MM.1S (cell line): ENCODE measurements at regions not wholly inside any gene's neighbourhood (a gene's known extent, or its start where the extent isn't known, plus 50 kb on each side); places are given as distances from the start of the nearest gene placed in this dataset.

Experiments used
- DNase-seq: peaks from one replicate; pipeline ENCODE4 v3.0.0-alpha.2; 2015
- H2AFZ ChIP-seq: fragments of 300-600 bp; sonication (generic); 2 replicates; pipeline ENCODE4 v1.6.0; 2016; ENCODE audit warnings: antibody characterized with exemption, low read length
- H3F3A ChIP-seq: fragments of 300-600 bp; sonication (generic); 2 replicates; pipeline ENCODE4 v1.6.1; 2016; ENCODE audit warnings: mild to moderate bottlenecking, antibody characterized with exemption, low read length, moderate library complexity, mixed read lengths; ENCODE audit not compliant: insufficient read depth
- H3K27ac ChIP-seq: fragments of 300-600 bp; sonication (generic); 2 replicates; pipeline ENCODE4 v1.5.1; 2016; ENCODE audit warnings: mild to moderate bottlenecking, low read length
- H3K27me3 ChIP-seq: fragments of 300-600 bp; sonication (generic); replicated peaks from 2 replicates; pipeline ENCODE4 v1.6.0; 2016; ENCODE audit warnings: low read length; ENCODE audit not compliant: insufficient read depth
- H3K36me3 ChIP-seq: fragments of 300-600 bp; sonication (generic); replicated peaks from 2 replicates; pipeline ENCODE4 v1.6.1; 2016; ENCODE audit warnings: mild to moderate bottlenecking, low read length, mixed read lengths; ENCODE audit not compliant: insufficient read depth
- H3K4me1 ChIP-seq: fragments of 300-600 bp; sonication (generic); 2 replicates; pipeline ENCODE4 v1.6.1; 2016; ENCODE audit warnings: low read length, mixed read lengths
- H3K4me2 ChIP-seq: fragments of 300-600 bp; sonication (generic); 2 replicates; pipeline ENCODE4 v1.6.0; 2016; ENCODE audit warnings: low read depth, low read length
- H3K4me3 ChIP-seq: fragments of 300-600 bp; sonication (generic); 2 replicates; pipeline ENCODE4 v1.5.1; 2016; ENCODE audit warnings: low read length, mixed read lengths
- H3K79me2 ChIP-seq: fragments of 300-600 bp; sonication (generic); 2 replicates; pipeline ENCODE4 v1.6.1; 2016; ENCODE audit warnings: mixed run types, low read length, mixed read lengths
- H3K9ac ChIP-seq: fragments of 300-600 bp; sonication (generic); 2 replicates; pipeline ENCODE4 v1.6.1; 2016; ENCODE audit warnings: low read length, mixed read lengths
- H3K9me2 ChIP-seq: fragments of 300-600 bp; sonication (generic); replicated peaks from 2 replicates; pipeline ENCODE4 v1.6.1; 2016; ENCODE audit warnings: mild to moderate bottlenecking, low read length, mixed read lengths; ENCODE audit not compliant: insufficient read depth
- H3K9me3 ChIP-seq: fragments of 300-600 bp; sonication (generic); replicated peaks from 2 replicates; pipeline ENCODE4 v1.6.1; 2016; ENCODE audit warnings: mild to moderate bottlenecking, low read length, mixed read lengths; ENCODE audit not compliant: insufficient read depth
- H4K20me1 ChIP-seq: fragments of 300-600 bp; sonication (generic); 2 replicates; pipeline ENCODE4 v1.6.1; 2016; ENCODE audit warnings: mild to moderate bottlenecking, low read length, moderate library complexity, mixed read lengths; ENCODE audit not compliant: insufficient read depth
- EZH2 ChIP-seq: fragments of 300-600 bp; sonication (generic); optimal IDR thresholded peaks from 2 replicates; pipeline ENCODE3; 2017; ENCODE audit warnings: low read depth, mild to moderate bottlenecking, antibody characterized with exemption, low read length, mixed read lengths
- EZH2phosphoT487 ChIP-seq: fragments of 300-600 bp; sonication (generic); IDR thresholded peaks from 2 replicates; pipeline ENCODE4 v1.6.1; 2018; ENCODE audit warnings: antibody characterized with exemption, low read length
- TF ChIP-seq, protein P1 (sequence below): fragments of 300-600 bp; sonication (generic); IDR thresholded peaks from 2 replicates; pipeline ENCODE4 v1.5.1; 2016; ENCODE audit warnings: antibody characterized with exemption, low read length, mixed read lengths

GRCh38 chr2:126795656-126796055 lies 103.0 kb upstream of the TEX51 start:
- no peak for TF ChIP-seq EZH2
- TF ChIP-seq, protein P1, sequence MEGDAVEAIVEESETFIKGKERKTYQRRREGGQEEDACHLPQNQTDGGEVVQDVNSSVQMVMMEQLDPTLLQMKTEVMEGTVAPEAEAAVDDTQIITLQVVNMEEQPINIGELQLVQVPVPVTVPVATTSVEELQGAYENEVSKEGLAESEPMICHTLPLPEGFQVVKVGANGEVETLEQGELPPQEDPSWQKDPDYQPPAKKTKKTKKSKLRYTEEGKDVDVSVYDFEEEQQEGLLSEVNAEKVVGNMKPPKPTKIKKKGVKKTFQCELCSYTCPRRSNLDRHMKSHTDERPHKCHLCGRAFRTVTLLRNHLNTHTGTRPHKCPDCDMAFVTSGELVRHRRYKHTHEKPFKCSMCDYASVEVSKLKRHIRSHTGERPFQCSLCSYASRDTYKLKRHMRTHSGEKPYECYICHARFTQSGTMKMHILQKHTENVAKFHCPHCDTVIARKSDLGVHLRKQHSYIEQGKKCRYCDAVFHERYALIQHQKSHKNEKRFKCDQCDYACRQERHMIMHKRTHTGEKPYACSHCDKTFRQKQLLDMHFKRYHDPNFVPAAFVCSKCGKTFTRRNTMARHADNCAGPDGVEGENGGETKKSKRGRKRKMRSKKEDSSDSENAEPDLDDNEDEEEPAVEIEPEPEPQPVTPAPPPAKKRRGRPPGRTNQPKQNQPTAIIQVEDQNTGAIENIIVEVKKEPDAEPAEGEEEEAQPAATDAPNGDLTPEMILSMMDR = no peak
- no peak for TF ChIP-seq EZH2phosphoT487
- H4K20me1 ChIP-seq = no peaks in the 10 kb centered on the region
- H3K27ac ChIP-seq = no peak overlapping the region
- no peaks in the 10 kb centered on the region for H3K36me3 ChIP-seq
- H3K9me2 ChIP-seq = no peaks in the 10 kb centered on the region
- no peak overlapping the region for H3K4me2 ChIP-seq
- no peaks in the 10 kb centered on the region for H3F3A ChIP-seq
- DNase-seq = no peak
- no peaks in the 10 kb centered on the region for H3K79me2 ChIP-seq
- H3K4me1 ChIP-seq = no peaks in the 10 kb centered on the region
- H3K9ac ChIP-seq = no peak overlapping the region
- no peaks in the 10 kb centered on the region for H3K9me3 ChIP-seq
- H2AFZ ChIP-seq = no peak overlapping the region
- H3K4me3 ChIP-seq = no peak overlapping the region
- H3K27me3 ChIP-seq = no peaks in the 10 kb centered on the region

DNA sequence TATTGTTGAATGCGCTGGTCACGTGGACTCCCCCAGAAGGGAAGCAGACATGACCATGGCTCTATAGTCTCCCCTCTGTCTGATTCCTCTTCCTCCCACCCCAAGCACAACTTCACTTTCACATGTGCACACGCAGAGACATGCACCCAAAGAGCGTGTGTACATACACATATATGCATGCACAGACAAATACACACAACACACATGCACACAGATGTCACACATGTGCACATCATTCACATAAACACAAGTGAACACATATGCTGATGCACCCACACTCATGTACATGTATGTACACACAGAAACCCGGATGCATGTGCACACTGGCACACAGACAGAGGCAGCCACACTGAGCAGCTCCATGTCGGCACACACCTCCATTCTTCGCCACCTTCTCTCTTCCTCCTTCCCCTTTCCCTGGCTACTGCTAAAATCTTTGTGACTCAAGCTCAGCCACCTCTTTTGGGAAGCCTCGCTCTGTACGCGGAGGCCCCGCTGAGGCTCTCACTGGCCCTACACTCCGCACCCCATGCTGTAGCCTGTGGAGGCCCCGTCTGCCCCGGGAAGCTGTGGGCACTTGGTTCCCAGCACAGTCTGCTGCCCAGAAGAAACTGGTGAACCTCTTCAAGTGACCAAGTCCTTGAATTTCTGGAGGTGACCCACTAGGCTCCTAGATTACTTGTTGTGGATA lies 101.6 kb upstream of the TEX51 start:
- Histone ChIP-seq H3K4me3 (no peak overlapping the region), H3K27me3 (no peaks in the 10 kb centered on the region), H3K79me2 (no peaks in the 10 kb centered on the region), H3K4me1 (no peaks in the 10 kb centered on the region), H3F3A (no peaks in the 10 kb centered on the region), H3K9me2 (no peaks in the 10 kb centered on the region), H3K4me2 (no peak overlapping the region), H4K20me1 (no peaks in the 10 kb centered on the region), H3K27ac (no peak overlapping the region), H3K36me3 (no peaks in the 10 kb centered on the region), H2AFZ (no peak overlapping the region), H3K9me3 (no peaks in the 10 kb centered on the region), H3K9ac (no peak overlapping the region)
- TF ChIP-seq, protein P1 = no peak
- TF ChIP-seq EZH2phosphoT487 = no peak
- no peak for TF ChIP-seq EZH2
- no peak for DNase-seq

DNA sequence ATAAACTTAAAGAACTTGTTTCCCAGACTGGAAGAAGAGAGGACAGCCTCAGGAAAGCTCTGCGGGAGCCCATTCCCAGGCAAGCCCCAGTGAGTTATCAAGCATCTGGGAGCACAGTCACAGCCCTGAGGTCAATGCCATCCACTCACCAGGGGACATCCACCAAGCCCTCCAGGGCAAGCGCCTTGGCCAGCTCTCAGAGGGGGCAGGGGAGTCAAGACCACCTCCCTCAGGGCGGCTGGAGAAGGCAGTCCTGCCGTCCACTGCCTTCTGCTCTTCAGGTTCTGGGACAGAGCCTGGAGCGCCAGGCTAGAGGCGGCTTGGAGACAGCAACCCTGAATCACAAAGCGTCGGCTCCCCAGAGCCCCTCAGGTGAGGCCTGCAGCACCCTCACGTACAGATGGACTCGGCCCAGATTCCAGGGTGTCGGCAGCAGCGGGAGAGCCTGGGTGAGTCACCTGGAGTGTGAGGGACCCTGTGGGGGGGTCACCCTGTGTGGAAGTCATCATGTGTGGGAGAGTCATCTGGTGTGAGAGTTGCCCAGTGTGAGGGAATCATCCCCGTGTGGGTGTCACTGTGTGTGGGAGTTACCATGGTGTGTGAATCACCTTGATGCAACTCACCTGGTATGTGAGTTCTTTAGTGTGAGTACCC lies 100.9 kb upstream of the TEX51 start:
- Histone ChIP-seq H3K9me3 (no peaks in the 10 kb centered on the region), H3K9ac (no peak overlapping the region), H3F3A (no peaks in the 10 kb centered on the region), H3K4me1 (no peaks in the 10 kb centered on the region), H2AFZ (no peak overlapping the region), H3K4me2 (no peak overlapping the region), H4K20me1 (no peaks in the 10 kb centered on the region), H3K4me3 (no peak overlapping the region), H3K9me2 (no peaks in the 10 kb centered on the region), H3K79me2 (no peaks in the 10 kb centered on the region), H3K36me3 (no peaks in the 10 kb centered on the region), H3K27ac (no peak overlapping the region), H3K27me3 (no peaks in the 10 kb centered on the region)
- no peak for TF ChIP-seq EZH2phosphoT487
- no peak for TF ChIP-seq EZH2
- TF ChIP-seq, protein P1 = no peak
- DNase-seq = no peak
